Neural progenitor cell (in vitro differentiated cells): ENCODE measurements at regions not wholly inside any gene's neighbourhood (a gene's known extent, or its start where the extent isn't known, plus 50 kb on each side); places are given as distances from the start of the nearest gene placed in this dataset.

Experiments
- DNase-seq: peaks from one replicate; pipeline ENCODE4 v3.0.0-alpha.2; 2016; ENCODE audit warnings: low spot score
- H2AFZ ChIP-seq: fragments of 200-600 bp; sonication (generic); replicated peaks from 2 replicates; pipeline ENCODE4 v1.6.1; 2016; ENCODE audit warnings: antibody characterized with exemption
- H3F3A ChIP-seq: fragments of 200-600 bp; sonication (generic); 2 replicates; pipeline ENCODE4 v1.6.1; 2016; ENCODE audit warnings: antibody characterized with exemption, low read depth
- H3K27ac ChIP-seq: fragments of 200-600 bp; sonication (generic); 2 replicates; pipeline ENCODE4 v1.5.1; 2016; ENCODE audit warnings: mild to moderate bottlenecking
- H3K27me3 ChIP-seq: fragments of 200-600 bp; sonication (generic); 2 replicates; pipeline ENCODE4 v1.6.1; 2016; ENCODE audit warnings: mild to moderate bottlenecking, moderate library complexity
- H3K36me3 ChIP-seq: fragments of 200-600 bp; sonication (generic); 2 replicates; pipeline ENCODE4 v1.5.1; 2016
- H3K4me1 ChIP-seq: fragments of 200-600 bp; sonication (generic); 2 replicates; pipeline ENCODE4 v1.6.1; 2016; ENCODE audit warnings: mixed run types
- H3K4me2 ChIP-seq: fragments of 200-600 bp; sonication (generic); 2 replicates; pipeline ENCODE4 v1.6.1; 2016
- H3K4me3 ChIP-seq: fragments of 200-600 bp; sonication (generic); 2 replicates; pipeline ENCODE4 v1.5.1; 2016
- H3K79me2 ChIP-seq: fragments of 200-600 bp; sonication (generic); 2 replicates; pipeline ENCODE4 v1.6.1; 2016; ENCODE audit warnings: low read depth
- H3K9ac ChIP-seq: fragments of 200-600 bp; sonication (generic); 2 replicates; pipeline ENCODE4 v1.6.1; 2016
- H3K9me3 ChIP-seq: fragments of 200-600 bp; sonication (generic); 2 replicates; pipeline ENCODE4 v1.5.1; 2016; ENCODE audit warnings: low read depth
- H4K20me1 ChIP-seq: fragments of 200-600 bp; sonication (generic); 2 replicates; pipeline ENCODE4 v1.6.1; 2016; ENCODE audit warnings: low read depth
- H3K27ac Mint-ChIP-seq: 3 replicates; pipeline ENCODE4 v1.8.0; 2021; ENCODE audit warnings: mixed read lengths
- H3K27me3 Mint-ChIP-seq: 2 replicates; pipeline ENCODE4 v1.8.0; 2022; ENCODE audit warnings: low read depth, mild to moderate bottlenecking, inconsistent platforms, moderate library complexity, mixed read lengths; ENCODE audit not compliant: insufficient read depth
- H3K36me3 Mint-ChIP-seq: 3 replicates; pipeline ENCODE4 v1.8.0; 2021; ENCODE audit warnings: mixed read lengths
- H3K4me1 Mint-ChIP-seq: 3 replicates; pipeline ENCODE4 v1.8.0; 2021; ENCODE audit warnings: mixed read lengths
- H3K4me3 Mint-ChIP-seq: 3 replicates; pipeline ENCODE4 v1.8.0; 2021; ENCODE audit warnings: mild to moderate bottlenecking, moderate library complexity, mixed read lengths
- H3K9me3 Mint-ChIP-seq: 3 replicates; pipeline ENCODE4 v1.8.0; 2020; ENCODE audit warnings: mixed read lengths
- CTCF ChIP-seq: fragments of 200-600 bp; sonication (generic); IDR thresholded peaks from 2 replicates; pipeline ENCODE4 v1.5.1; 2017; ENCODE audit warnings: antibody characterized with exemption, mild to moderate bottlenecking
- EZH2 ChIP-seq: fragments of 200-600 bp; sonication (generic); IDR thresholded peaks from 2 replicates; pipeline ENCODE4 v1.6.1; 2017; ENCODE audit warnings: antibody characterized with exemption, mild to moderate bottlenecking, moderate library complexity
- EZH2phosphoT487 ChIP-seq: fragments of 200-600 bp; sonication (generic); IDR thresholded peaks from 2 replicates; pipeline ENCODE4 v1.6.1; 2017; ENCODE audit warnings: antibody characterized with exemption

- Histone ChIP-seq H3F3A (no peaks in the 10 kb centered on the region), H3K4me2 (no peak overlapping the region), H4K20me1 (no peaks in the 10 kb centered on the region), H3K9me3 (no peaks in the 10 kb centered on the region), H2AFZ (no peak overlapping the region), H3K27ac (no peak overlapping the region), H3K4me3 (no peak overlapping the region), H3K79me2 (no peaks in the 10 kb centered on the region), H3K9ac (no peak overlapping the region), H3K27me3 (no peaks in the 10 kb centered on the region), H3K4me1 (no peaks in the 10 kb centered on the region), H3K36me3 (no peaks in the 10 kb centered on the region)
- peaks cover 3% of the 10 kb centered on the region for H3K27me3 Mint-ChIP-seq
- TF ChIP-seq CTCF: no peak
- TF ChIP-seq EZH2phosphoT487: no peak
- TF ChIP-seq EZH2: no peak
- no peaks in the 10 kb centered on the region for H3K9me3 Mint-ChIP-seq
- no peak overlapping the region for H3K4me3 Mint-ChIP-seq
- H3K4me1 Mint-ChIP-seq: peaks cover 14% of the 10 kb centered on the region
- no peak for DNase-seq
- no peak overlapping the region for H3K27ac Mint-ChIP-seq
- no peaks in the 10 kb centered on the region for H3K36me3 Mint-ChIP-seq
Measured at GRCh38 chr7:159210581-159211235, 66.0 kb upstream of the VIPR2 start.

- Histone ChIP-seq H3K79me2 (no peaks in the 10 kb centered on the region), H3K36me3 (no peaks in the 10 kb centered on the region), H3K9me3 (no peaks in the 10 kb centered on the region), H3K4me3 (no peak overlapping the region), H4K20me1 (no peaks in the 10 kb centered on the region), H2AFZ (no peak overlapping the region), H3K27me3 (no peaks in the 10 kb centered on the region), H3K4me1 (no peaks in the 10 kb centered on the region), H3K9ac (no peak overlapping the region), H3K27ac (no peak overlapping the region), H3K4me2 (no peak overlapping the region), H3F3A (no peaks in the 10 kb centered on the region)
- Mint-ChIP-seq H3K36me3 (no peaks in the 10 kb centered on the region), H3K27me3 (peaks cover 3% of the 10 kb centered on the region), H3K27ac (no peak overlapping the region), H3K9me3 (no peaks in the 10 kb centered on the region), H3K4me1 (peaks cover 14% of the 10 kb centered on the region), H3K4me3 (no peak overlapping the region)
- TF ChIP-seq CTCF (no peak), EZH2phosphoT487 (no peak), EZH2 (no peak)
- DNase-seq: no peak
Measured at GRCh38 chr7:159209429-159209828, 64.8 kb upstream of the VIPR2 start.

GRCh38 chr7:159207951-159208350, 63.3 kb upstream of the VIPR2 start:
- Histone ChIP-seq H3F3A (no peaks in the 10 kb centered on the region), H3K4me3 (no peak overlapping the region), H3K9ac (no peak overlapping the region), H3K27ac (no peak overlapping the region), H4K20me1 (no peaks in the 10 kb centered on the region), H3K4me2 (no peak overlapping the region), H3K9me3 (no peaks in the 10 kb centered on the region), H2AFZ (no peak overlapping the region), H3K79me2 (no peaks in the 10 kb centered on the region), H3K4me1 (no peaks in the 10 kb centered on the region), H3K27me3 (no peaks in the 10 kb centered on the region), H3K36me3 (no peaks in the 10 kb centered on the region)
- Mint-ChIP-seq H3K4me1 (peaks cover 14% of the 10 kb centered on the region), H3K4me3 (no peak overlapping the region), H3K27ac (no peak overlapping the region), H3K27me3 (peaks cover 3% of the 10 kb centered on the region), H3K9me3 (no peaks in the 10 kb centered on the region), H3K36me3 (no peaks in the 10 kb centered on the region)
- no peak for DNase-seq
- TF ChIP-seq EZH2phosphoT487 (no peak), CTCF (no peak), EZH2 (no peak)
